GM18858 (cell line): ENCODE measurements at regions not wholly inside any gene's neighbourhood (a gene's known extent, or its start where the extent isn't known, plus 50 kb on each side); places are given as distances from the start of the nearest gene placed in this dataset.

Experiments used
- ATAC-seq: cut with Tn5 transposase; IDR thresholded peaks from one replicate; pipeline ENCODE4 v1.9.1; 2021; ENCODE audit not compliant: unreplicated experiment

DNA sequence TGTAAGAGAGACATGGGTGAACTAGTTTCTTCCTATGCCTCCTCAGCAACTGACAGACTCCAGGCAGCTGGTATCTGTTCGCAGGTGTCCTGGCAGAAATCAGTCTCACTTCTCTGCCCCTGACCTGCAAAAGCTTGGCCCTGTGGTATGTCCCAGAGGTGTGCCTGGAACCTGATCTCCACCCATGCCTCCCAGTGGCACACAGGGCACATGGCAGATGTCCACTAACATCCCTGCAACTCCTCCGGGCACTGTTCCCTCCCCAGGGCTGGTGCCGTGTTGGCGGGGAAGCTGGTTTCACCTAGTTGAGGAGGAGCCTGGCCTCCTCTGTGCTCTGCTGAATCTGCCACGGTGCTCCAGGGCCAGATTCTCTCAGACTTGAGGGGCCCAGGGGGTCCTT is 123.3 kb upstream of the GGTLC1 start:
- no peak for ATAC-seq

GRCh38 chr20:24109537-24109936 is 121.0 kb upstream of the GGTLC1 start:
- ATAC-seq, result no peak

DNA sequence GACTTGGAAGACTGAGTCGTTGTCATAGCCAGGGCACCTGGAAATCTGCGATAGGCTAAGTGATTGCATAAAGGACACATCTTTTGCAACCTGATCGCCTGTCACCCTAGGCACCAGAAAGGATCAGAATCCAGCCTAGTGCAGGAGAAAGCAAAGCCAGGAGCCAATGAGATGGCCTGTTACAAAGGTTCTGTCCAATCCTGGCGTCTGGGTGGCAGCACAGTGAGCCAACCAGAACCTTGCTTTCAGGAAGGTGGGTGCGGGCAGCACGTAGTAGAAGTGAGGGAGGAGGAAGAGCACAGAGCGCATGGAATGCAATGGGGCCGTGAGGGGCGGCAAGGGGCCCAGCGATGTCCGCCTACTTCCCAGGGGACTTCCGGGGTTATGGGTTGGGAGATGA is 120.4 kb upstream of the GGTLC1 start:
- no peak for ATAC-seq

- ATAC-seq, result no peak
These were observed 120.0 kb upstream of the GGTLC1 start for GRCh38 chr20:24108581-24108980.

- ATAC-seq, result no peak
These were observed 118.3 kb upstream of the GGTLC1 start for GRCh38 chr20:24106801-24107445.

DNA sequence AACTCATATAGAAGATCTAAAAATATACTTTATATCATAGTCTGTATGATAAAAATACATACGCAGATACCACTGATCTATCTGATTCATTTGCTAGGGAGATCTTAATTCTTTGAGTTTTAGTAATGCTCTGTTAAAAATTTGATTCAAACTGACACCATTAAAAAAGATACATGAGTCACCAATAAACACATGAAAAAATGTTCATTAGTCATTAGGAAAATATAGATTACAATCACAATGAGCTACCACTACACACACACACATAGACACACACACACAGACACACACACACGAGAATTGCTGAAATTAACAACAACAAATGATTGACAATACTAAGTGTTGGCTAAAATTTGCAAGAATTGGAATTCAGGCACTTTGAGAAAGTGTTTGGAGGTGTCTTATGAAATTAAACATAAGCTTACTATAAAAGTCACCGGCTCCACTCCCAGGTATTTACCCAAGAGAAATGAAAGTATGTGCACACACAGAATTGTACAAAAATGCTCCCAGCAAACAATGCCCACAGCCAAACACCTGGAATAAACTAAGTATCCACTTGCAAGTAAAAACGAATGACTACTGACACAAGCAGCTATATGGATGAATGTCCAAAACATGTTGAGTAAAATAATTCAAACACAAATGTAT is 117.7 kb upstream of the GGTLC1 start:
- no peak for ATAC-seq

- no peak for ATAC-seq
These were observed 114.3 kb upstream of the GGTLC1 start for GRCh38 chr20:24102749-24103333.

- no peak for ATAC-seq
These were observed 113.7 kb upstream of the GGTLC1 start for GRCh38 chr20:24102290-24102689.

DNA sequence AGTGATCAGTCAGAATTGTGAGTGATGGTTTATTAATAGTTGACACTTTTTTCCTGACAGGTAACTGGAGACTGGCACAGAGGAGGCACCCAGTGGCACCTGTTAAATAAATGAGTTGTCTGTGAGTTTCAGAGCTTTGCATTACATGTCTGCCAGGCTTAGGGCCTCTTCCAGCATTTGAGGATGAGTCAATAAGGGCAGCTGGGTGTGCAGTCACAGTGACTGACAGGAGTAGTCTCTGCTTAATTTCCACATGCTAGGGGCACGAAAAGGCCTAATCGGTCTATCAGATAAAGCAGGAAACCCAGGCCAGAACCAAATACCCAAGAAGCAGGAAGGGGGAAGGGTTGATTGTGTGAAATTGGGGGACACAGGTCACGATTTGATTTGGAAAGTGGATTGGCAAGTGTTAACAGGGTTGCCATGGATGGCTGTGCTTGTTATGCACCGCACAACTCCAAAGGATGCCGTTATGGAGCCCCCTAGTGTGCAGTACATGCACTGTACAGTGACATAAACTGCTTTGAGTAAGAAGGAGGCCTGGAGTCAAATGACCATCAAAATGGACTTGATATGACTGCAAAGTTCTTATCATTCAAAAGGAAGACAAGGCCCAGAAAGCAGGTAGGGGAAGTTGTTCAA is 111.9 kb upstream of the GGTLC1 start:
- ATAC-seq, result peak; percentile 88

DNA sequence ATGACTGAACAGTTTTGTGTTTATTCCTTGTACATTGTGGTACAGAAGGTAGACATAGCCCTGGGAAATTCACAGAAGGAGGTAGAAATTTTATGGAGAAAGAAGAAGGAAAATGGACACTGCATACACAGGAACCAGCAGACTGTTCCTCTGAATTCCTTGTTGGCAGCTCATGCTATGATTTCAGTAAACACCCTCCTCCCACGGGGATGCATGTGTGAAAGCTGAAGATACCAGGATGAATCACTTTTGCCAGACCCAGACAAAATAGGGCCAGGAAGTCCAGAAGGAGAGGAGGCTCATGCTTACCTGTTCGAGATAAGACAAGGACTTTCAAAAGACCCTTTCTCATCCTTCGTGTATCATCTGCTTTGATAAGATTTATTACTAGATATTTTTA is 110.3 kb upstream of the GGTLC1 start:
- no peak for ATAC-seq

- no peak for ATAC-seq
These were observed 109.1 kb upstream of the GGTLC1 start for GRCh38 chr20:24097506-24098245.

DNA sequence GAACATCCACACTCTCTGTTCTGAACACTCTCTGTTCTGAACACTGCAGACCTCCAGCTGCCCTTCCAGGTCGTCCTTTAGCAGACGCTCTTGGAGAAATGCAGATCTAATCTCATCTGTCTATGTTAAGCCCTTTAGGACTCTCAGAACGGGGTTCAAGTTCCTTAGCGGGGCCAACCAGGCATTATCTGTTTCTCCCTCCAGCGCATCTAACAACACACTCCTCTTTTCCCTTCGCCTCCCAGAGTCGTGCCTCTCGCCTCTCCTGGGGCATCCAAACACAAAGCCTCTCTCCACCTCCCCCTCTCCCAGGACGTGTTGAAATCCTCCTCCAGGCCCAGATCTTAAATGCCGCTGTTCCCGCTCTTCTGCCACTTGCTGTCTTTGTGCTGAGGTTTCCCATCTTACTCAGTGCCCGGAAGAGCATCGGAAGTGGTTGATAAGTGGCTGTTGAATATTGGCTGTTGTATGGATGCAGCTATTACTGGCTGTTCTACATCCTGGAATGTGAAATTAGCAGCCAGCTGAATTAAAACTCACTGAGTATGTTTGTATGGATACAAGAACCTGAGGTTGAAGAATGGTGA is 108.4 kb upstream of the GGTLC1 start:
- no peak for ATAC-seq

- no peak for ATAC-seq
These were observed 107.7 kb upstream of the GGTLC1 start for GRCh38 chr20:24096264-24096663.

DNA sequence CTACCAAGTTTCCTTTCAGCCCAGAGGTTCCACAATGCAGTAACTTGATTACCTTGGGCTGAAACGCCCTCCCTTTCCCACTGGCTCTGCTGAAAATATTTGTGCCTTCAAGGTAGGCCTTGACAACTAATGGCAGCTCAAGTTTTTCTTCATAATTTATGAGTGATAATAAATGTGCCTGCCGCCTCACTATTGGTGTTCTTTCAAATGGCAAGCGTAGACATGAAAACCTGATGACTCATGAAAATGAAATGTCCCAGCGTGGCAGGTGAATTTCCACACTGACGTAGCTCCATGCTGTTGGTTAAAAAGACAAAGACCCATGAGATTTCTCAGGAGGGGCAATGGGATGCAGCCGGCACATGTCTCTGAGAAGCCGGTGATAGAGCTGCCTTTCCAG is 107.2 kb upstream of the GGTLC1 start:
- no peak for ATAC-seq

DNA sequence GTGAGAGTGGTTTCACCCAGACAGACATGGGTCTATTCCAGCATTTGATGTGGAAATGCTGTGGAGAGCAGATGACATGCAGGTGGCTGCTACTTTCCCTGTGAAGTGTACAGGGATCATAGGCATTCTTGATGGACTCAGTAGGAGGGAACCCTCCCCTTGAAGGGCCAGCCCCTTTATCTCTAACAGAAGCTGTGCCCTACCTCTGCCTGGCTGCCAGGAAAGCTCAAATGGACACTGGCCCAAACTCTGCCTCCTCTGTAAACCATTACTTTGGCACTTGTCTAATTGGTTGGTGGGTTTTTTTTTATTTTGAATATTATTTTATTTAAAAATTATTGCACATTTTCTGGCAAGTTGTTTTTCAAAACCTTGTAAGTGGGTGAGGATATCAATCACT is 106.7 kb upstream of the GGTLC1 start:
- no peak for ATAC-seq

- ATAC-seq, result no peak
These were observed 101.0 kb upstream of the GGTLC1 start for GRCh38 chr20:24089576-24089975.

- no peak for ATAC-seq
These were observed 97.5 kb upstream of the GGTLC1 start for GRCh38 chr20:24086121-24086520.

- ATAC-seq, result no peak
These were observed 95.7 kb upstream of the GGTLC1 start for GRCh38 chr20:24084281-24084680.

DNA sequence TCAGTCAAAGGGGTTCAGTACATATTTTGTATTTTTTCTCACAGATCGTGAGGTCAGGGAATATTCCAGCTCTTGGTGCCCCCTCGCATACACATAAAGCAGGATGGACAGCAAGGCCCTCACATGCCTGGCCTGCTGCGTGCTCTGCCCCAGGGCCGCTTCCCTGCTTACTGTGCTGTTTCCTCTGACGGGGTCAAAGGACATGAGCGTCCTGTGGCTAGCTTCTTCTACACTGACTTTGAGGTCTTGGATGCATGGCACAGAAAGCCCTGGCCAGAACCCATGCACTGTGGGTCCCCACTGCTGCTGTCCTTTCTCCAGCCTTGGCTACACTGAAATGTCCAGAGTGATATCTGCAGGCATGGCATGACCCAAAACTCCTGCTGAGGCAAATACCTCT is 92.5 kb upstream of the GGTLC1 start:
- no peak for ATAC-seq

- no peak for ATAC-seq
These were observed 91.3 kb upstream of the GGTLC1 start for GRCh38 chr20:24079661-24080412.
